Stimulated activated CD8-positive, alpha-beta memory T cell treated with anti-CD3 and anti-CD28 coated beads, Interleukin-7, amount 100 ng/mL, for 48 hours (primary cell): ENCODE measurements at regions not wholly inside any gene's neighbourhood (a gene's known extent, or its start where the extent isn't known, plus 50 kb on each side); places are given as distances from the start of the nearest gene placed in this dataset.

Experiments
- DNase-seq, 2 donors: peaks; one replicate each; pipeline ENCODE4 v3.0.0-alpha.2; 2020; ENCODE audit warnings: low read depth in 1 of 2; ENCODE audit errors: extremely low read depth in 1 of 2

- DNase-seq, result no peak
These were observed 192.0 kb upstream of the PPP1R26 start for GRCh38 chr9:135287627-135288026.

- no peak for DNase-seq
These were observed 191.5 kb upstream of the PPP1R26 start for GRCh38 chr9:135288054-135288453.

- no peak for DNase-seq
These were observed 190.5 kb upstream of the PPP1R26 start for GRCh38 chr9:135289081-135289491.

GRCh38 chr9:135290086-135290485 is 189.5 kb upstream of the PPP1R26 start:
- no peak for DNase-seq

- DNase-seq, result no peak
These were observed 189.0 kb upstream of the PPP1R26 start for GRCh38 chr9:135290566-135290965.

- DNase-seq, result no peak
These were observed 188.4 kb upstream of the PPP1R26 start for GRCh38 chr9:135291165-135291564.

- no peak for DNase-seq
These were observed 184.7 kb upstream of the PPP1R26 start for GRCh38 chr9:135294836-135295235.

GRCh38 chr9:135295551-135296300 is 183.9 kb upstream of the PPP1R26 start:
- no peak for DNase-seq

- DNase-seq, result no peak
These were observed 182.7 kb upstream of the PPP1R26 start for GRCh38 chr9:135296735-135297455.

GRCh38 chr9:135297456-135298075 is 182.0 kb upstream of the PPP1R26 start:
- no peak for DNase-seq

GRCh38 chr9:135299239-135299590 is 180.4 kb upstream of the PPP1R26 start:
- no peak for DNase-seq

GRCh38 chr9:135299651-135300345 is 179.8 kb upstream of the PPP1R26 start:
- DNase-seq, result no peak

- DNase-seq, result no peak
These were observed 179.0 kb upstream of the PPP1R26 start for GRCh38 chr9:135300346-135301141.

GRCh38 chr9:135301271-135302263 is 178.0 kb upstream of the PPP1R26 start:
- DNase-seq, result no peak

- no peak for DNase-seq
These were observed 177.0 kb upstream of the PPP1R26 start for GRCh38 chr9:135302329-135303279.

GRCh38 chr9:135303280-135303647 is 176.3 kb upstream of the PPP1R26 start:
- DNase-seq, result no peak

GRCh38 chr9:135303865-135304499 is 175.6 kb upstream of the PPP1R26 start:
- no peak for DNase-seq

GRCh38 chr9:135304886-135305285 is 174.7 kb upstream of the PPP1R26 start:
- no peak for DNase-seq
